ENCODE measurements at regions not wholly inside any gene's neighbourhood (a gene's known extent, or its start where the extent isn't known, plus 50 kb on each side); places are given as distances from the start of the nearest gene placed in this dataset.
A peak's percentile ranks its signal among the peaks of the same experiment; 100 is the strongest.

DNA sequence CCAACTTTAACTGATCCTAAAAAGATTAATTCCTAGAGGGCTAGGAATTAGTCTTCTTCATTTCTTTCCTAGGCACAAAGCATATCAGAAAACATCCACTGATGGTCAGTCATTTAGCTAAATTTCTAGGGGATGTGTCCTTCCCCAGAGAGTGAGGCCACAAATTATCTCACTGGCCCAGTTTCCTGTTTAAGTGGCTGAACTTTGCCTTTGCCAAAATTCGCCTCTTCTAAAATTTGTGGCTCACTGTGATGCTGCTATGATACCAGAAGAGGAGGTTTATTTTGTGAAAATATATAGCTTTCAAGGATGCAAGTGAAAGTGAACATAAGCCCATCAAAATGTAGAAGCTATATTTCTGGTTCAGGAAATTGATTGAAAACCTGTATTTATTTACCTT, 98.1 kb upstream of the FER start:
- DNase-seq (ENCODE audit: low spot score), result no peak

DNA sequence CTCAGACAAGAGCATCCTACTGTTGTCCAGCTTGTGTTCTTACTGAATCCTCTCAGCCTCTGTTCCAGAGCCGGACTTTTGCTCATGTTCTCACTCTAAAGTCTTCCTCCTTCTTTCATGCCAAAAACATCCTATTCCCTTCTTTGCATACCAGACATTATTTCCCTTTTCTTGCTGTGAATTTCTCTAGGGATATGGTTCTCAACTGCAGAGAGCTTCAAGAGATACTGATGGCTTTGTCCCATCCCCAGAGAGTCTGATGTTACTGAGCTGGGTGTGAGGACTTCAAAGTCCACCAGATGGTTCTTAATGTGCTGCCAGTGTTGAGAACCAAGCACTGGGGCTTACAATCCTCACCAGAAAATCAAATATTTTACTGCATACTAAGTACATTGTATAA, 98.6 kb upstream of the FER start:
- DNase-seq (ENCODE audit: low spot score), result no peak

DNA sequence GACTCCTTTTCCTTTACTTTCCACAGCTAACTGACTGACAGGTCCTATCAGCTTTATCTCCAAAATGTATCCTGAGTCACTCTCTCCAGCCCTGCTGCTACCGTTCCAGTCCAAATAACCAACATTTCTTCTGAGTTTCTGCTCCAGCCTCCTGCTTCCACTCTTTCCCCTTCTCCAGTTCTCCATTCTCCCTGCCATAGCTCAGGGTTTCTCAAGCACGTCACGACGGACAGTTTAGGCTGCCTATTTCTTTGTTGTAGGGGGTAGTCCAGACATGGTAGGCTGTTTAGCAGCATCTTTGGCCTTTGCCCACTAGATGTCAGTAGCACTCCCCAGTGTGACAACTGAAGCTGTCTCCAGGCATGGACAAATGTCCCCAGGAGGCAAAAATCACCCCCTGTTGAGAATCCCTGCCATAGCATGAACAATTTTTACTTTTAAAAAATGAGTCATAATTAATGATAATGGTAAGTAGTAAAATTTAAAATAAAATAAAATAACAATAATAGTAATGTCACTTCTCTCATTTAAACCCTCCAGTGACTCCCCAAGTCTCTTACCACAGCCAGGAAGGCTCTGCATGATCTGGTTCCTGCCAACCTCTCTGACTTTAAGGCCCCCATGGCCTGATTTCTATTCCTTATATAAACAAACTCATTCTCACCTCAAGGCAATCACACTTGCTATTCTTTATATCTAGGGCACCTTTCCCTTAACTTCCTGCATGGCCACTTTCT, 105.4 kb upstream of the FER start:
- DNase-seq (ENCODE audit: low spot score), result peak; percentile 74

DNA sequence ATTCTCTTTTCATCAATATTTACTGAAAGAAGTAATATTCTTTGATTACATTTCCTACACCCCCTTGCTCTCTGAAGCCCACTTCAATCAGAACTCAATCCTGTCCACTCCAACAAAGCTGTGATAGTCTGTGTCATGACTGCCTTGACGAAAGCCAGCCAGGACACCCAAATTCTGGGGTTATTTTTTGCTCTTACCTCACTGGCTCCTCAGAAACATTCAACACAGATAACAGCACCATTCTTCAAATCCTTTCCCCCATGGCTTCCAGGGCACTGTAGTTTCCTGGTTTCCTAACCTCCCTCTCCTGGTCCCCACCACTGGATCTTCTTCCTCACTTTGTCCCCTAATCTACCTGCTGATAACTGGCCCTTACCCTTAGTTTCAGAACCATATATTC, 106.1 kb upstream of the FER start:
- DNase-seq (ENCODE audit: low spot score), result no peak

DNA sequence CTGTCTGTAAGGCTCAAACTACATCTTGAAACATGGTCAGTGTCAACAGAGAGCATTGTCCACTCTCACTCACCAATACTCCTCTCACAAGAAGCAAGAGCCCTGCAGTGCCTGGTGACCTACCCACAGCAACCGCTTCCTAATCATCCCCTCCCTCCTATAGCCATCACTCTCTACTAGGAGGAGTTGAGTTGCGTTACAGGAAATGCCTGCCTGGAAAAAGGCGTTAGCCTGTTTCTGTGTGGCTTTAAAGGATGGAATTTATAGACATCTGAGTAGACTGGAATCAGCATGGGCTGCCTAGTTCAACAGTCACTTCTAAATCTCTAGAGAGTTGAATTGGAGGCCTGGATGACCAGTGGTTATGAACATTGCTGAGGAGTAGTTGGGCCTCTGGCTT, 108.3 kb upstream of the FER start:
- no peak for DNase-seq (ENCODE audit: low spot score)

DNA sequence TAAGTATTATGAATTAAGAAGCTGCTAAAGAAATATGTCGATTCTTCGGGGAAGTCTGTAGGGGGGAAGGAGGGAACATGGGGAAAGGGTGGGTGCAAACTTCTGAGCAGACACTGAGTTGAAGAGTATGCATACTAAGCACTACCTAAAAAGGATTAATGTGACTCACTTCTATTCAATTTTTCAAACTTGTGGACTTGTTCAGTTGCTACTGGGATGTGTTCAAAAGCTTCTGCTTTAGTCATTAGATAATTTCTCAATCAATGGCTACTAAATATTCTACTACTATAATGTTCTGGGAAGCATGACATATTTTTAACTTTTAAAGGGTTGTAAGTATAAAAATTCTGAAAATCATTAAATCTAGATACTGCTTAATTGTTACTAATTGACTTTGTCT, 109.7 kb upstream of the FER start:
- DNase-seq (ENCODE audit: low spot score), result no peak

DNA sequence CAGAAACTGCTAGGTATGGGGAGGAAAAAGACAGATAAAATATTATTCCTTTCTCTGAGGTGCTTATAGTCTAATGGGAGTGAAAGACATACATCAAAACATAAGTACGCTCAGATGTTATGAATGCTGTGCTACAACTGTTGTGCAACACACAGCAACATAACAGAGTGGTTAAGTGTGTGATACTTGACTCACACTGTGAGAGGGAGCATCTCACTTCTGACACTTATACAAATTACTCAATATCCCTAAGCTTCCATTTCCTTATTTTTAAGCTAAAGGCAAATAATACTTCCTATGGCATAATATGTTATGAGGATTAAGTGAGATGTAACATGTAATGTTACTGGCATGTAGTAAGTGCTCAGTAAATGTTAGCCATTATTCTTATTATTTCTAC, 110.6 kb upstream of the FER start:
- no peak for DNase-seq (ENCODE audit: low spot score)

DNA sequence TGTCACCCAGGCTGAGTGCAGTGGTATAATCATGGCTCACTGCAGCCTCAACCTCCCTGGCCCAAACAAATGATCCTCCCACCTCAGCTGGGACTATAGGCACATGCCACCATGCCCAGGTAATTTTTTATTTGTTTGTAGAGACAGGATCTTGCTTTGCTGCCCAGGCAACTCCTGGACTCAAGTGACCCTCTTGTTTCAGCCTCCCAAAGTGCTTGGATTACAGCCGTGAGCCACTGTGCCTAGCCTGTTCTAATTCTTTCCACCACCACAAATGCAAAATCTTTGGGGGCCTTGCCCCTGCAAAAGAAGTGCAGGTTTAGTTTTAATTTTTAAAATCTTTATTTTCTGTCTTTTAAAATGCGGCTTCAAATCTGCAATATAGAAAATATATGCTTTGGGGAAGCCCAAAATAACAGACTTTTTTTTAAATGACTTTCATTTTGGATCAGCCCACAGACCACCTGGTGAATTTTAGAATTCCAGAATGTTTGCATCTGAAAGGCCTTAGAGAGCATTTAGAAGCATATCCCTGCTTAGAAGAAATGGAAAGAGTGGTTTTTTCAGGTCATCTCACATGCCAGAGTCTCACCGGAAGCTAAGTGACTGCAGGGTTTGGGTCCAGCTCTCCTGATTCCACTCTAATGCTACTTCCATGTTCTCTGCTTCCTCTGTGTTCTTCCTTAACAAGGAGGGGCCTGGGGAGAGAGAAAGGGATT, 111.4 kb upstream of the FER start:
- no peak for DNase-seq (ENCODE audit: low spot score)

DNA sequence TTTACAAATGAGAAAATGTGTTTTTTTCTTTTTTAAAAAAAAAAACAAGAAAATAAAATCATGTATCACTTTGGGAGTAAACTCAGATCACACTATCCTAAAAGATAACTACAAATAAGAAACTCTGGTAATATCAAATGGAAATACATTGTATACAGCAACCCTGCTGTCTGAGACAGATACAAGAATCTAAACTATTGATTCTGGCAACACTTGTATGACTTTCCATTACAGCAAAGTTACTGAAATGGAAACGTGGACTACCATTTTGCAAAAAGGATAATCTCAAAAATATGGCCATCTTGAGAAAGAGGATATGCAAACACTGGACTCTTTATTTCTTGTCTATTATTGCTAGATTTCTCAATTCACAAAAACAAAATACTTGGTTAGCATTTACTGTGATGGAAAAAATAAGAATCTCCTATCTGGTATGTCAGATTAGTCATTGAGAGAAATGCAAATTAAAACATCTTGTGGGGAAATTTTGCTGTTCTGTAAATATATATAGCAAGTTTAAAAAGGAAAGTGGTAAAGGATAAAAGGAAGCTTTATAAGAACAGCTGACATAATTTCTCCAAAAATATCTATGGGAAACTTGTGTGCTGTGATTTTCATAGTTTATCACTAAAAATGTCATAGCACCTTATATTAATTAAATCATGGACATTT, 112.9 kb upstream of the FER start:
- no peak for DNase-seq (ENCODE audit: low spot score)

DNA sequence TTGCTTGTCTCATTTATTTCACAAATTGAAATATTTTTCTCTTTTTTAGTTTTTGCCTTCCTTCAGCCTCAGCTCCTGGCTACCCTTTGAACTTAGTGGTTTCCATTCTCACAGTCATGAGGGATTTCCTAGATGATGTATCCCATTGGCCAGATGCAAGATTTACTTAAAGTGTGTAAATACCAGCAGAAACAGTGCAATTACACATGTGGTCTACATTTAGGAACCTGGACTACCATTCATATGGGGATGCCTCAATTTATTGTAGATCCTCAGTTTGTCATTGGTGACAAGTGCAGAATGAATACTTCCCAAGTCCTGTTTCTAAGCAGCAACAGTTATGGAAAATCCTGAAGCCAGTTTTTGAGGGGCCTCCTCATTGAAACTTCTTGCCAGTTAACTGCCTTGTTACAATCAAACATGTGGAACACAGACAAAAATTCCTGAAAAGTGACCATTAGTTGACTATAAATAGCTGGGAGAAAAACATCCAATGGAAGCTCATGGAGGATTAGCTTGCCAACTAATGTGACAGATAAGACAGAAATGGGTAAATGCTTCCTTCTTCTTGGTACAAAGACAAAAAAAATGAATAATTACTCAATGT, 113.6 kb upstream of the FER start:
- no peak for DNase-seq (ENCODE audit: low spot score)

DNA sequence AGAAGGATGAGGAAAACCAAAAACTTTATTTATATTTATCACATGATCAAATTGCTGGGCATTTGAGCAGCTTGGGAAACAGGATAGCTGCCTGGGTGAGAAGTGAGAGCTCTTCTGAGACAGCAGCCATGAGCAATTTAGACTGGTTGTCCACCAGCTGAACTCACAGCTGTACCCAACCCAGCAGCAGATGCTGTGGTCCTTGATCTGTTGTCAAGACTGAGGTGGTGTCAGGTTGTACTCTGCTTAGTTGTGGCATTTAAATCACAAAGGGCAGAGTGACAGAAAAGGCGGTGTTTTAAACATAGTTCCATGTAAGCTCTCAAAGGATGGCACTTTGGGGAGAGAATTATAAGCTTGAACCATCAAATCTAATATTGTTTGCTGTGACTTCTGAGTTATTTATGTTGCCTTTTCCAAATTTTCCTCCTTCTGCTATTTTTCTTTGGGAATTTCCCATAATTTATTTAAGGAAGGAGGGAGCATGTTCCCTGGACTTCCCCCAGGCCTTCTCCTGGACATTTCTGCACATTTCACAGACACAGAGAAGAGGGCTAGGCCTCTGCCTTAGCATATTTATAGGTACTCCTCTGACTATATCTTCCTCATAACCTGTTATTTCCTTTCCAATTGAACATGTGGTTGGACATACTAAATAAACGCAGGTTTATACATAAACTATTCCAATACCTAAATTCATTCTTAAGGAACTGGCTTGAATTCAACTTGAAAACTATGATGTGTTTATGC, 117.7 kb upstream of the FER start:
- DNase-seq (ENCODE audit: low spot score), result no peak

DNA sequence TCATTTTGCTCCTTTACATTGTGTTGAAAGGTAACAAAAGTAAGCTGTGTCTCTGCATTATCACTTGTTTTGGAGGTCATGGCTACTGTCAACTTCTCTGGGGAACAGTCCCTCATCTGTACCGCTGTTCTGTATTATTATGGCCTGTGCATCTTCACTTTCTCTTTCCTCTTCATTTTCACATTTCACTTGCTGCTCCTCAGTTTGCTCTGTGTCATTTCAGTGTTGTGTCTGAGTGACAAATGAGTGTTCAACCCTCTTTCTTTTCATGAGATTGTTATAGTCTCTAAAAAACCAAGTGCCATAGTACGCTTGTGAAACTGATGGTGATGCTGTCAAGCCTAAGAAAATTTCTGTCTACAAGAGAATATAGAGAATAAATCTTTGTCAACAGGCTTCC, 122.0 kb upstream of the FER start:
- DNase-seq (ENCODE audit: low spot score), result no peak

DNA sequence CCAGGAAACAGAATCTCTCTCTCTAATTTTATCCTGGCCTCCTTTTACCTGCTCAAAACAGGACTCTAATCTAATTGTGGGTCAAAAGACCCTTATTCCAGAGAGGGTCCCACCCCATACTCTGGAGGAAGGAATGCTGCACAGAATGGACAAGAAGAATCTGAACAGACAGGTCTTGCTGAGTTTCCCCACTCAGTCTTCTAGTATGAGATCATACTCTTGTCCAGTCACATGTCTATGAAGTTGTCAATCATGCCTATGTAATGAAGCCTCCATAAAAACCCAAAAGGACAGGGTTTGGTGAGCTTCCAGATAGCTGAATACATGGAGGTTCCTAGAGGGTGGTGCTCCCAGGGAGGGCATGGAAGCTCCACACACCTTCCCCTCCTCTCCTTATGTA, 123.9 kb upstream of the FER start:
- no peak for DNase-seq (ENCODE audit: low spot score)

DNA sequence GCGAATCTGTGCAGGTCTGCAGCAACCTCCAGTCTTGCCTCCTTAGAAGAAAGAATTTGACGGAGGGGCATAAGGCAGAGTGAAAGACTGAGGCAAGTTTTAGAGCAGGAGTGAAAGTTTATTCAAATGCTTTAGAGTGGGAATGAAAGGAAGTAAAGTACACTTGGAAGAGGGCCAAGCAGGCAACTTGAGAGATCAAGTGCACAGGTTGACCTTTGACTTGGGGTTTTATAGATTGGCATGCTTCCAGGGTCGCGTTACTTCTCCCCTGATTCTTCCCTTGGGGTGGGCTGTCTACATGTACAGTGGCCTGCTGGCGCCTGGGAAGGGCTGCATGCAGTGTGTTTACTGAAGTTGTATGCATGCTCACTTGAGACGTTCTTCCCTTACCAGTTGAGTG, 127.2 kb upstream of the FER start:
- no peak for DNase-seq (ENCODE audit: low spot score)

DNA sequence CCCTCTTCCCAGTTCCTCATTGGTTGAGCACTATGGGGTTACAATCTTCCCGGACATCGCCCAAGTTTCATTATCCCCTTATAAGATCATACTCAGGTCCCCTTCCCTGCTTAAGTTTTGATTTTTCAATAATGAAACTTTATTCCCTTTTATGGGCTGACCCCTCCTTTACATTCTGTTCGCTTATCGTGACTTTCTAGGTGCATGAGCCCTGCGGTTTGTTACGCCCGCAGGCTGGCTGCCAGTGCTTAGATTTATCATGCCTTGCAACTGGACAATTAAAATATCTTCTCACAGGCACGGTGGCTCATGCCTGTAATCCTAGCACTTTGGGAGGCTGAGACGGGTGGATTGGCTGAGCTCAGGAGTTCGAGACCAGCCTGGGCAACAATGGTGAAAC, 127.9 kb upstream of the FER start:
- no peak for DNase-seq (ENCODE audit: low spot score)

DNA sequence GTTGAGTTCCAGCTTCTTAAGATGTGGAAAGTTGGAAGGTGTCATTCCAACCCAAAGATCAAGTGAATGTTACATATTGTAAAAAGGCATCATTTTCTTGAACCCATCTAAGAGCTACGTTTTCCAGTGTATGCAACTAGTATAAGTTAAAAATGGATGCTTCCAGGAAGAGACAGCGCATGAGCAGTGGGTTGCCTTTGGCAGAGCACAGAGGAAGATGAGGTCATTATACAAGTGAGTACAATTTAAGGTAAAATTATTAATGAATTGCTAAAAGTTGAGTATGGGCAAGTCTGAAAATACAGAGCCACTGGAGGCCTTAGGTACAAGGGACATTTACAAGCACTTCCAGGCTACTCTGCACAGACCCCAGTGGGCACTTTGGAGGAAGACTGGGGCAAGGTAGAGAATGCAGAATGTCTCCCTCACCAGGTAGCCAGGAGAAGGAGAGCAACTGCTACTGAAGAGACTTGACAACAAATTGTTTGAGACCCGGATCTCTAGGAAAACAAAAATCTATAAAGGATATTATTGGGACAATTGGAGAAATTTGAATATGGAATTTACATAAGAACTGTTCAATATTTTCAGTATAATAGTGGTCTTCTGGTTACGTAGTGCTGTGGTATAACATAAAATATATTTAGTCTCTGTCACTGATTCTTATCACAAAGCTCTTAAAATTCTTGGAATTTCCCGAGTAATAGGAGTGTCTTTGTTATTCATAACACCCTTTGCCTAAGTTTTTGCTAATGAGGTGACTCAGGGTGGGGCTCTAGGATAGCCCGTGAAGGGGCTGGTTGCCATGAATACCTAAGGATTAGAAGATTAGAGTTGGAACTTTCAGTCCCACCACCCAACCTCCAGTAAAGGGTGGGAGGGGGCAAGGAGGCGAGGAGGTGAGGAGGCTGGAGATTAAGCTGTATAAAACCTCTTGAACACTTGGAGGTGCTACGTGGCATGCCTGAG, 129.9 kb upstream of the FER start:
- no peak for DNase-seq (ENCODE audit: low spot score)

DNA sequence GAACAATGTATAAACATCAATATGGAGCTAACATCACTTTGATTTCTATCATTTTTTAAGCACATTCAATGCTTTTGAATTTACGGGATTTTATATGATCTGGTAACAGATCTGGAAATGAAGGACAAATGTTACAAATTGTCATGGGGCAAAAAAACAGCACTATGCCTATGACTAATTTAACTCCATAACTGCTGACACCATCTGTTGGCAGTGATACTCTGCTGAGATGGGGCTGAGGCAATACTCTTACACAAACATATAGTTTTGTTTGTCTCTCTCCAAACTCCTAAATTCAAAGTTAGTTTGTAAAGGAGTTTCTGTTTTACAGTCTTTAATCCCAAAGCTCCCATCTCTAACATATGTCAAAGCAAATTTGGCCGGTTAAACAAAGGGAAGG, 132.5 kb upstream of the FER start:
- DNase-seq (ENCODE audit: low spot score), result no peak

DNA sequence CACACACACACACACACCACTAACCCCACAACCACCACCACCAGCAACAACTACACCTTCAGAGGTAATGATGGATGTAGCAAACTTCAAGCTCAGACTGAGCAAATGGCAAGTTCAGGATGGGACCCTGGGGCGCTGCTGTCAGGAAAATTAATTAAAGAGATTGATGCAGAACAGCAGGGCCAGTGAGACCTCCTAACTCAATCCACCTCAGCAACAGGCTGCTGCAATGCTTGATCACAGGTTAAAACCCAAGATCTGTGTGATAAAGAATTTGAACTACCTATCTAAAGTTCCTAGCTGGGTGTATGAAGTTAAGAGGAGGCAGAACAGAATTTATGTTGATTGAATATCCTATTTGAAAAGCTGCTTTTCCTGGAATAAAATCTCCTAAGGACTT, 140.3 kb upstream of the FER start:
- no peak for DNase-seq (ENCODE audit: low spot score)

DNA sequence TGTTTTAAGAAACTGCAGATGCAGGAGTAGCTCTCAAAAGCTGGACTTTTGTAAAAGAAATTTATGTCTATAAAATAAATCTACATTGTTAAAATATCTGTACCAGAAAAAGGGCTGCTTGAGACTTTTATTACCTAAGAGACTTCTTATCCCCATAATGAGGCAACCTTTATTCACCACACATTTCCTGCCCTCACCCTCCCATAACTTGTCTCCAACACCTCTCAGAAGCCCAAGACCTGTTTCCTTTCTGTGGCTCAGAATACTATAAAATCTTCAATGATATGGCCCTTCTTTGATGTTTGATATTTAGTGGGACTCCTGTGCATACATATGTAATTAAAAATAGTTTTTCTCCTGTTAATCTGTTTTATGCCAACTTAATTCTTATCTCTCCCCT, 141.5 kb upstream of the FER start:
- DNase-seq (ENCODE audit: low spot score), result no peak

DNA sequence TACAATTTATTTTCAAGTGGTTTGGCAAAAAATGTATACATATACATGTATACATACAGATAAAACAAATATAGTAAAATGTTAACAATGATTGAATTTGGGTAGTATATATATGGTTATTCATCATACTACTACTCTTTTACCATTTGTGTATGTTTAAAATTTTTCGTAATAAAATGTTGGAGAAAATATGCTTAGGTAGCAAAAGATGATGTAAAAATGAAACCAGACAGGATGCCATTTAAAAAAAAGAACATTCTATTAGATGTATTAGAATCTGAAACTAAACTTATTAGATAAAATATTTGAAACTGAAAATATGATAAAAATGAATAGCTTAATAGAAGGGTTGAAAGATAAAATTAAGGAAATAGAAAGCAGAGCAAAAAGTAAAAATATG, 144.9 kb upstream of the FER start:
- no peak for DNase-seq (ENCODE audit: low spot score)

DNA sequence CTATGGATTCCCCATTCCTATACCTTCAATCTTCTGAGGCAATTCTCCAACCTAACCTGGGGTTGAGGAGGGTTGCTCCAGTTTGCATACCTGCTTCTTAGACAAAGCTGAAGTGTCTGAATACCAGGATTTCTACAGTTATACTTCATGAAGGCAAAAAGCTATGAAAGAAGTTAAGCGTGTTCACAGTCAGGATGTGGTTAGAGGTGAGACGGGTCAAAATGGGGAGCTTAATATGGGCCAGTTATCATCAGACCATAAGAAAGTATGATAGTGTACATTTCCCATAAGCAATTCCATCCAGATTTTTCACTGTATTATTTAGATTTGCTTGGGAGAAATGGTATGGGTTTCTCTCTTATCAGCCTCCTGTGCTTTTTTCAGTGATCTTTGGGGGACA, 156.9 kb upstream of the FER start:
- DNase-seq (ENCODE audit: low spot score), result no peak
